SK-N-SH (cell line): ENCODE measurements at regions not wholly inside any gene's neighbourhood (a gene's known extent, or its start where the extent isn't known, plus 50 kb on each side); places are given as distances from the start of the nearest gene placed in this dataset.

Source experiments
- CTCF ChIA-PET: fragments of 300-600, 350-600 bp; formaldehyde crosslinking; extraction: SDS; loops from one replicate; lab custom pipeline; 2021; lab: Yijun Ruan, JAX
- POLR2A ChIA-PET: fragments of 350-600 bp; sonication (Branson Sonifier 250); formaldehyde crosslinking; extraction: SDS; loops from one replicate; lab custom pipeline; 2020; ENCODE audit warnings: antibody characterized with exemption, inconsistent platforms; lab: Yijun Ruan, JAX
- DNase-seq: peaks from one replicate; pipeline ENCODE4 v3.0.0; 2012
- H2AFZ ChIP-seq: fragments of 200-600 bp; sonication (generic); 2 replicates; pipeline ENCODE4 v1.8.1; 2016; ENCODE audit warnings: antibody characterized with exemption, mild to moderate bottlenecking, low read depth
- H3F3A ChIP-seq: fragments of 200-600 bp; sonication (generic); replicated peaks from 2 replicates; pipeline ENCODE3; 2016; ENCODE audit warnings: antibody characterized with exemption, mild to moderate bottlenecking; ENCODE audit not compliant: insufficient read depth
- H3K27ac ChIP-seq, 2 experiments: fragments of 200-500 bp in 1 of 2; fragments of 200-600 bp in 1 of 2; sonication (Bioruptor generic) in 1 of 2; sonication (generic), shearing (Covaris generic) in 1 of 2; 2 replicates each; pipeline versions ENCODE4 v1.5.1 to v1.6.1; 2014 to 2016; ENCODE audit warnings: low read depth in 2 of 2, inconsistent platforms in 1 of 2, low read length in 1 of 2, mild to moderate bottlenecking in 1 of 2, mixed read lengths in 1 of 2
- H3K27me3 ChIP-seq: fragments of 200-600 bp; sonication (generic), shearing (Covaris generic); 2 replicates; pipeline ENCODE4 v1.6.1; 2016; ENCODE audit warnings: mixed run types; ENCODE audit not compliant: insufficient read depth
- H3K36me3 ChIP-seq, 2 experiments: fragments of 200-500 bp in 1 of 2; fragments of 200-600 bp in 1 of 2; sonication (Bioruptor generic) in 1 of 2; sonication (generic) in 1 of 2; replicated peaks in 1 of 2; 2 replicates each; pipeline versions ENCODE3 to v1.5.1; 2014 to 2016; ENCODE audit warnings: low read length in 1 of 2, mild to moderate bottlenecking in 1 of 2; ENCODE audit not compliant: insufficient read depth in 2 of 2, control insufficient read depth in 1 of 2
- H3K4me1 ChIP-seq, 2 experiments: fragments of 200-500 bp in 1 of 2; fragments of 200-600 bp in 1 of 2; sonication (Bioruptor generic) in 1 of 2; sonication (generic), shearing (Covaris generic) in 1 of 2; 2 replicates each; pipeline versions ENCODE4 v1.5.1 to v1.6.1; 2014 to 2016; ENCODE audit warnings: low read depth in 1 of 2, low read length in 1 of 2, mixed run types in 1 of 2; ENCODE audit not compliant: insufficient read depth in 2 of 2, control insufficient read depth in 1 of 2
- H3K4me2 ChIP-seq: fragments of 200-600 bp; sonication (generic), shearing (Covaris generic); 2 replicates; pipeline ENCODE4 v1.6.1; 2017; ENCODE audit warnings: mixed run types
- H3K4me3 ChIP-seq, 2 experiments: fragments of 200-500 bp in 1 of 2; fragments of 200-600 bp in 1 of 2; sonication (Bioruptor generic) in 1 of 2; sonication (generic), shearing (Covaris generic) in 1 of 2; 2 replicates each; pipeline versions ENCODE4 v1.5.1 to v1.8.1; 2014 to 2016; ENCODE audit warnings: low read depth in 2 of 2, inconsistent platforms in 1 of 2, low read length in 1 of 2, mild to moderate bottlenecking in 1 of 2, mixed read lengths in 1 of 2, moderate library complexity in 1 of 2
- H3K79me2 ChIP-seq: fragments of 200-600 bp; sonication (generic); 2 replicates; pipeline ENCODE4 v1.8.1; 2017; ENCODE audit warnings: mild to moderate bottlenecking; ENCODE audit not compliant: insufficient read depth
- H3K9ac ChIP-seq: fragments of 200-600 bp; sonication (generic); 2 replicates; pipeline ENCODE4 v1.6.1; 2017; ENCODE audit warnings: mixed run types
- H3K9me2 ChIP-seq: fragments of 200-600 bp; sonication (generic); 2 replicates; pipeline ENCODE4 v1.6.1; 2017; ENCODE audit warnings: mixed run types
- H3K9me3 ChIP-seq: fragments of 200-600 bp; sonication (generic); 2 replicates; pipeline ENCODE4 v1.6.1; 2017; ENCODE audit warnings: mixed run types, mild to moderate bottlenecking, moderate library complexity
- H4K20me1 ChIP-seq: fragments of 200-600 bp; sonication (generic); 2 replicates; pipeline ENCODE4 v1.6.1; 2017; ENCODE audit warnings: mild to moderate bottlenecking, mixed run types; ENCODE audit not compliant: insufficient read depth
- CHD2 ChIP-seq: fragments of 150-350 bp; IDR thresholded peaks from 2 replicates; pipeline ENCODE4 v1.6.1; 2018; ENCODE audit warnings: low read length; ENCODE audit not compliant: partially characterized antibody
- ELF1 ChIP-seq: IDR thresholded peaks from 2 replicates; pipeline ENCODE4 v1.4.0; 2012
- EP300 ChIP-seq, 2 experiments: IDR thresholded peaks; 2 replicates each; pipeline versions ENCODE4 v1.4.0 to v1.6.1; 2012; ENCODE audit warnings: borderline replicate concordance in 1 of 2, low read depth in 1 of 2, low read length in 1 of 2
- FOXJ3 ChIP-seq: sonication (generic); formaldehyde crosslinking; IDR thresholded peaks from 2 replicates; pipeline ENCODE4 v1.5.1; 2020; ENCODE audit warnings: mild to moderate bottlenecking, missing genetic modification reagents
- GABPA ChIP-seq: IDR thresholded peaks from 2 replicates; pipeline ENCODE4 v1.4.0; 2012; ENCODE audit warnings: low read depth, mild to moderate bottlenecking
- GATA2 ChIP-seq: sonication (generic); formaldehyde crosslinking; IDR thresholded peaks from 2 replicates; pipeline ENCODE4 v1.5.0; 2020; ENCODE audit warnings: mild to moderate bottlenecking, missing genetic modification reagents
- MAX ChIP-seq: IDR thresholded peaks from 2 replicates; pipeline ENCODE4 v1.4.0; 2012; ENCODE audit warnings: low read depth
- MEF2A ChIP-seq: IDR thresholded peaks from 2 replicates; pipeline ENCODE4 v1.4.0; 2012; ENCODE audit warnings: low read depth, borderline replicate concordance
- MXI1 ChIP-seq: IDR thresholded peaks from 2 replicates; pipeline ENCODE4 v1.6.1; 2012; ENCODE audit warnings: mild to moderate bottlenecking, low read depth, low read length, improper control_type of control experiment
- NFIC ChIP-seq: IDR thresholded peaks from 2 replicates; pipeline ENCODE4 v1.4.0; 2012; ENCODE audit warnings: borderline replicate concordance
- POLR2AphosphoS5 ChIP-seq: IDR thresholded peaks from 2 replicates; pipeline ENCODE4 v1.6.1; 2012; ENCODE audit warnings: low read depth, low read length
- RAD21 ChIP-seq: IDR thresholded peaks from 2 replicates; pipeline ENCODE4 v1.6.1; 2012; ENCODE audit warnings: mild to moderate bottlenecking, low read length
- RFX5 ChIP-seq: IDR thresholded peaks from 2 replicates; pipeline ENCODE4 v1.6.1; 2012; ENCODE audit warnings: mild to moderate bottlenecking, improper control_type of control experiment, low read length
- RXRA ChIP-seq: IDR thresholded peaks from 2 replicates; pipeline ENCODE4 v1.4.0; 2012; ENCODE audit warnings: low read depth, mild to moderate bottlenecking, borderline replicate concordance
- TAF1 ChIP-seq: IDR thresholded peaks from 2 replicates; pipeline ENCODE4 v1.6.1; 2012; ENCODE audit warnings: low read depth, mild to moderate bottlenecking, low read length, moderate library complexity, borderline replicate concordance
- TCF12 ChIP-seq: IDR thresholded peaks from 2 replicates; pipeline ENCODE4 v1.4.0; 2012
- YY1 ChIP-seq: IDR thresholded peaks from 2 replicates; pipeline ENCODE4 v1.4.0; 2012; ENCODE audit warnings: low read depth, mild to moderate bottlenecking
- WGBS: methylation state at CpG from one replicate; pipeline ENCODE4 v1.1.6; 2017; ENCODE audit warnings: low lambda C conversion rate; 5-methylcytosine and 5-hydroxymethylcytosine counted together
- TF ChIP-seq, protein P1 (sequence below): IDR thresholded peaks from 2 replicates; pipeline ENCODE4; 2012
- TF ChIP-seq, protein P2 (sequence below): IDR thresholded peaks from 2 replicates; pipeline ENCODE4 v1.4.0; 2012; ENCODE audit warnings: low read depth, borderline replicate concordance
- TF ChIP-seq, protein P3 (sequence below): fragments of 150-350 bp; IDR thresholded peaks from 2 replicates; pipeline ENCODE4 v1.6.1; 2016; ENCODE audit warnings: mild to moderate bottlenecking, low read depth, low read length

DNA sequence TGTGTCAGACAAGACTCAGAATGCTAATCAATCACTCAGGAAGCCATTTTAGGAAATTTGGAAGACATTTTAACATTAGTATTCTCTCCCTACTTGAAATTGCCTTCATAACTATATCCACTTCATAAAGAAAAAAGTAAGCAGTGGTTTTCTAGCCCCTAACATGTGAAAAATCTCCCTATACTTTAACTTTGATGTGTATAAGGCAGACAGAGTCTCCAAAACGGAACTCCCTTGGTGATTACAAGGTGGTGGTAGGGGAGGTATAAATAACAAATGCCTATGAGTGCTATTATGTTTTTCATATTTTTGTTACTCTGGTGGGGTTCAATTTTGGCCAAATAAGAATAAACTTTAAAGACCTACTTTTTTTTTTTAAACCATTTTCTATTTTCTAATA lies 300.3 kb downstream of the BTG1 start:
- H3F3A ChIP-seq, result no peaks in the 10 kb centered on the region
- no peak overlapping the region for H3K4me2 ChIP-seq
- ChIA-PET CTCF (interaction anchor here (1.3 to 1.6 kb wide), 2 partner anchors 21 to 33 kb away, joined by 4 read pairs; no protein-coding TSS in a partner anchor), POLR2A (no interaction called here)
- H3K9me2 ChIP-seq, result no peaks in the 10 kb centered on the region
- no peak for DNase-seq
- no peaks in the 10 kb centered on the region for H3K36me3 ChIP-seq
- H3K9me3 ChIP-seq, result no peaks in the 10 kb centered on the region
- H4K20me1 ChIP-seq, result no peaks in the 10 kb centered on the region
- H3K79me2 ChIP-seq, result no peaks in the 10 kb centered on the region
- 33% methylated on average over 1 of the region's 1 CpG for WGBS
- no peaks in the 10 kb centered on the region for H3K27me3 ChIP-seq
- TF ChIP-seq MAX (no peak), EP300 (IDR thresholded peaks at IDR 0.05; ENCODE audit: borderline replicate concordance in 1 of 2, low read depth in 1 of 2, low read length in 1 of 2) (no peak), MXI1 (no peak), GABPA (no peak), NFIC (no peak), RXRA (no peak), CHD2 (no peak), FOXJ3 (CRISPR knock-in tag) (no peak), RAD21 (no peak), TAF1 (no peak), MEF2A (no peak), RFX5 (no peak), YY1 (no peak), ELF1 (no peak), POLR2AphosphoS5 (no peak), TCF12 (no peak), GATA2 (no peak)
- TF ChIP-seq, protein P1, sequence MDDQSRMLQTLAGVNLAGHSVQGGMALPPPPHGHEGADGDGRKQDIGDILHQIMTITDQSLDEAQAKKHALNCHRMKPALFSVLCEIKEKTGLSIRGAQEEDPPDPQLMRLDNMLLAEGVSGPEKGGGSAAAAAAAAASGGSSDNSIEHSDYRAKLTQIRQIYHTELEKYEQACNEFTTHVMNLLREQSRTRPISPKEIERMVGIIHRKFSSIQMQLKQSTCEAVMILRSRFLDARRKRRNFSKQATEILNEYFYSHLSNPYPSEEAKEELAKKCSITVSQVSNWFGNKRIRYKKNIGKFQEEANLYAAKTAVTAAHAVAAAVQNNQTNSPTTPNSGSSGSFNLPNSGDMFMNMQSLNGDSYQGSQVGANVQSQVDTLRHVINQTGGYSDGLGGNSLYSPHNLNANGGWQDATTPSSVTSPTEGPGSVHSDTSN, result no peak
- TF ChIP-seq, protein P2, sequence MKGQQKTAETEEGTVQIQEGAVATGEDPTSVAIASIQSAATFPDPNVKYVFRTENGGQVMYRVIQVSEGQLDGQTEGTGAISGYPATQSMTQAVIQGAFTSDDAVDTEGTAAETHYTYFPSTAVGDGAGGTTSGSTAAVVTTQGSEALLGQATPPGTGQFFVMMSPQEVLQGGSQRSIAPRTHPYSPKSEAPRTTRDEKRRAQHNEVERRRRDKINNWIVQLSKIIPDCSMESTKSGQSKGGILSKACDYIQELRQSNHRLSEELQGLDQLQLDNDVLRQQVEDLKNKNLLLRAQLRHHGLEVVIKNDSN, result no peak
- TF ChIP-seq, protein P3, sequence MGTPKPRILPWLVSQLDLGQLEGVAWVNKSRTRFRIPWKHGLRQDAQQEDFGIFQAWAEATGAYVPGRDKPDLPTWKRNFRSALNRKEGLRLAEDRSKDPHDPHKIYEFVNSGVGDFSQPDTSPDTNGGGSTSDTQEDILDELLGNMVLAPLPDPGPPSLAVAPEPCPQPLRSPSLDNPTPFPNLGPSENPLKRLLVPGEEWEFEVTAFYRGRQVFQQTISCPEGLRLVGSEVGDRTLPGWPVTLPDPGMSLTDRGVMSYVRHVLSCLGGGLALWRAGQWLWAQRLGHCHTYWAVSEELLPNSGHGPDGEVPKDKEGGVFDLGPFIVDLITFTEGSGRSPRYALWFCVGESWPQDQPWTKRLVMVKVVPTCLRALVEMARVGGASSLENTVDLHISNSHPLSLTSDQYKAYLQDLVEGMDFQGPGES, result no peak
- H3K27ac ChIP-seq, result no peak overlapping the region
- peak overlapping the region; percentile 53; the same call in 1 of the 2 replicates for H2AFZ ChIP-seq
- no peaks in the 10 kb centered on the region for H3K4me1 ChIP-seq
- H3K9ac ChIP-seq, result no peak overlapping the region
- H3K4me3 ChIP-seq, result no peak overlapping the region
